HepG2 (cell line): ENCODE measurements at regions not wholly inside any gene's neighbourhood (a gene's known extent, or its start where the extent isn't known, plus 50 kb on each side); places are given as distances from the start of the nearest gene placed in this dataset.

ENCODE experiments used
- ATAC-seq: fragments of 200-7000 bp; cut with Tn5 transposase; 3 replicates; pipeline ENCODE4 v1.9.1; 2020; ENCODE audit warnings: mild to moderate bottlenecking, moderate library complexity
- BruUV-seq: library from RNA; stranded (reverse); fragments of 400-500 nt; replicated peaks from 2 replicates; lab custom pipeline; 2021; lab: Mats Ljungman, UMichigan
- CTCF ChIA-PET: fragments of 300-600 bp; formaldehyde crosslinking; extraction: SDS; loops from one replicate; lab custom pipeline; 2021; ENCODE audit warnings: low total read pairs, inconsistent platforms, low intra/inter-chr PET ratio; lab: Yijun Ruan, JAX
- POLR2A ChIA-PET: fragments of 350-600 bp; sonication (Branson Sonifier 250); formaldehyde crosslinking; loops from one replicate; lab custom pipeline; 2020; ENCODE audit warnings: antibody characterized with exemption, inconsistent platforms; lab: Yijun Ruan, JAX
- DNase-seq: peaks from one replicate; pipeline ENCODE4 v3.0.0-alpha.2; 2015; ENCODE audit warnings: low spot score
- FAIRE-seq: peaks from 3 replicates; lab custom pipeline; 2011; peaks lifted over from hg19 to GRCh38; lab: Jason Lieb, UNC
- H2AFZ ChIP-seq: one replicate; pipeline ENCODE4 v1.6.1; 2011; ENCODE audit warnings: low read length, inconsistent platforms
- H3K27ac ChIP-seq: fragments of 300-600 bp; 3 replicates; pipeline ENCODE4 v1.8.0; 2011; ENCODE audit warnings: mixed run types, mild to moderate bottlenecking, mixed read lengths, low read length, inconsistent platforms; ENCODE audit not compliant: insufficient read depth; ENCODE audit errors: extremely low read length
- H3K27me3 ChIP-seq, 2 experiments: fragments of 200-600 bp in 1 of 2; 2 replicates in 1 of 2; 3 replicates in 1 of 2; pipeline versions ENCODE4 v1.6.0 to v1.8.0; 2011; ENCODE audit warnings: low read length in 2 of 2, mild to moderate bottlenecking in 2 of 2, moderate library complexity in 2 of 2, inconsistent platforms in 1 of 2; ENCODE audit not compliant: insufficient read depth in 2 of 2, control insufficient read depth in 1 of 2
- H3K36me3 ChIP-seq, 2 experiments: fragments of 200-600 bp in 1 of 2; replicated peaks in 1 of 2; 2 replicates in 1 of 2; 3 replicates in 1 of 2; pipeline versions ENCODE4 v1.5.1 to v1.8.0; 2011; ENCODE audit warnings: low read length in 2 of 2, inconsistent platforms in 1 of 2; ENCODE audit not compliant: insufficient read depth in 2 of 2, control insufficient read depth in 1 of 2
- H3K4me1 ChIP-seq: 2 replicates; pipeline ENCODE4 v1.5.1; 2012; ENCODE audit warnings: low read length, inconsistent platforms; ENCODE audit not compliant: insufficient read depth
- H3K4me2 ChIP-seq: 2 replicates; pipeline ENCODE4 v1.6.0; 2011; ENCODE audit warnings: low read depth, low read length, inconsistent platforms
- H3K4me3 ChIP-seq, 3 experiments: fragments of 200-600 bp in 1 of 3; sonication (generic), shearing (Covaris generic) in 1 of 3; replicated peaks in 1 of 3; 2 replicates each; pipeline ENCODE4 v1.5.1; 2011 to 2016; ENCODE audit warnings: low read length in 3 of 3, inconsistent platforms in 2 of 3, low read depth in 2 of 3, mild to moderate bottlenecking in 2 of 3, control low read depth in 1 of 3, mixed read lengths in 1 of 3; ENCODE audit not compliant: insufficient read depth in 1 of 3
- H3K79me2 ChIP-seq: one replicate; pipeline ENCODE4 v1.6.1; 2011; ENCODE audit warnings: low read length, inconsistent platforms; ENCODE audit not compliant: insufficient read depth
- H3K9ac ChIP-seq: 2 replicates; pipeline ENCODE4 v1.6.0; 2011; ENCODE audit warnings: mild to moderate bottlenecking, low read depth, low read length, inconsistent platforms; ENCODE audit not compliant: insufficient read depth
- H3K9me3 ChIP-seq: 2 replicates; pipeline ENCODE4 v1.5.1; 2012; ENCODE audit warnings: mild to moderate bottlenecking, low read length
- H4K20me1 ChIP-seq: 2 replicates; pipeline ENCODE4 v1.6.0; 2011; ENCODE audit warnings: inconsistent platforms, mild to moderate bottlenecking, low read length, moderate library complexity; ENCODE audit not compliant: insufficient read depth
- ETV5 ChIP-seq: IDR thresholded peaks from 2 replicates; pipeline ENCODE4 v1.6.1; 2018; ENCODE audit warnings: missing biosample characterization, missing genetic modification reagents, inconsistent platforms, borderline replicate concordance
- KLF16 ChIP-seq, 2 experiments: sonication (generic) in 1 of 2; formaldehyde crosslinking in 1 of 2; IDR thresholded peaks; 2 replicates each; pipeline versions ENCODE4 v1.6.1 to v1.8.0; 2016 to 2023; ENCODE audit warnings: missing genetic modification reagents in 2 of 2, missing compliant biosample characterization in 1 of 2
- POLR2A ChIP-seq, 2 experiments: IDR thresholded peaks; 2 replicates each; pipeline ENCODE4 v1.6.1; 2011; ENCODE audit warnings: low read depth in 2 of 2, low read length in 2 of 2, mild to moderate bottlenecking in 1 of 2, moderate library complexity in 1 of 2; ENCODE audit not compliant: insufficient read depth in 1 of 2
- RFX5 ChIP-seq: IDR thresholded peaks from 2 replicates; pipeline ENCODE4 v1.6.1; 2011; ENCODE audit warnings: low read depth, low read length, improper control_type of control experiment
- SSRP1 ChIP-seq: IDR thresholded peaks from 2 replicates; pipeline ENCODE4 v1.6.1; 2016; ENCODE audit warnings: control low read depth
- STAT5B ChIP-seq: sonication (generic); formaldehyde crosslinking; IDR thresholded peaks from 2 replicates; pipeline ENCODE4 v1.4.0; 2020; ENCODE audit warnings: missing genetic modification reagents
- YEATS2 ChIP-seq: sonication (generic); formaldehyde crosslinking; IDR thresholded peaks from 2 replicates; pipeline ENCODE4 v1.4.0; 2020; ENCODE audit warnings: missing genetic modification reagents, borderline replicate concordance
- ZFP36L1 ChIP-seq: sonication (generic); formaldehyde crosslinking; IDR thresholded peaks from 2 replicates; pipeline ENCODE4 v1.8.0; 2022; ENCODE audit warnings: mild to moderate bottlenecking, missing genetic modification reagents, moderate library complexity
- ZNF10 ChIP-seq: sonication (generic); formaldehyde crosslinking; IDR thresholded peaks from 2 replicates; pipeline ENCODE4 v1.4.0; 2020; ENCODE audit warnings: mild to moderate bottlenecking, low read depth, missing genetic modification reagents, borderline replicate concordance
- ZNF260 ChIP-seq: sonication (generic); formaldehyde crosslinking; IDR thresholded peaks from 2 replicates; pipeline ENCODE4 v1.4.0; 2020; ENCODE audit warnings: missing genetic modification reagents, low read depth, mild to moderate bottlenecking, borderline replicate concordance
- ZNF296 ChIP-seq: sonication (generic); formaldehyde crosslinking; conservative IDR thresholded peaks from 2 replicates; pipeline ENCODE4 v1.5.0; 2020; ENCODE audit warnings: mild to moderate bottlenecking, missing genetic modification reagents
- ZNF580 ChIP-seq: IDR thresholded peaks from 2 replicates; pipeline ENCODE4 v1.6.1; 2016; ENCODE audit warnings: low read depth, borderline replicate concordance
- ZSCAN12 ChIP-seq: sonication (generic); formaldehyde crosslinking; IDR thresholded peaks from 2 replicates; pipeline ENCODE4 v1.9.0; 2021; ENCODE audit warnings: mild to moderate bottlenecking, missing genetic modification reagents
- ZSCAN30 ChIP-seq: sonication (generic); formaldehyde crosslinking; IDR thresholded peaks from 2 replicates; pipeline ENCODE4 v1.5.0; 2020; ENCODE audit warnings: mild to moderate bottlenecking, missing genetic modification reagents
- WGBS: methylation state at CpG from one replicate; pipeline ENCODE4 v1.1.6; 2017; ENCODE audit warnings: low lambda C conversion rate; 5-methylcytosine and 5-hydroxymethylcytosine counted together
- in situ Hi-C: cut with HindIII; loops from 2 replicates; pipeline ENCODE4 v1.10.0; 2017; ENCODE audit warnings: low pct_unique_long_range_greater_than_20kb; ENCODE audit not compliant: extremely low pct_ligation_motif_present
- intact Hi-C: fragments of 100-400 bp; cut with micrococcal nuclease; formaldehyde crosslinking; loops from one replicate; pipeline ENCODE4 v1.10.0; 2022; ENCODE audit not compliant: unreplicated experiment

GRCh38 chr2:187115627-187116026, 266.7 kb upstream of the ZSWIM2 start:
- ATAC-seq (no peak), DNase-seq (no peak), FAIRE-seq (no peak)
- Histone ChIP-seq H3K79me2 (no peaks in the 10 kb centered on the region), H3K4me1 (no peaks in the 10 kb centered on the region), H3K9ac (no peak overlapping the region), H2AFZ (no peak overlapping the region), H3K9me3 (no peaks in the 10 kb centered on the region), H4K20me1 (0 out of 2 replicates have a peak, but pooled peaks cover 2% of the 10 kb centered on the region), H3K4me2 (no peak overlapping the region), H3K4me3 (no peak overlapping the region), H3K27me3 (no peaks in the 10 kb centered on the region), H3K27ac (no peak overlapping the region), H3K36me3 (no peaks in the 10 kb centered on the region)
- CTCF ChIA-PET: no interaction called here
- in situ Hi-C loops: no loop called here
- intact Hi-C loops: no loop called here
- no peak for TF ChIP-seq YEATS2
- no peak for TF ChIP-seq ZNF10 (CRISPR knock-in tag)
- TF ChIP-seq ZNF296: no peak
- no peak for TF ChIP-seq ETV5 (CRISPR knock-in tag)
- no peak for TF ChIP-seq STAT5B (CRISPR knock-in tag)
- no peak for TF ChIP-seq ZNF260 (CRISPR knock-in tag)
- TF ChIP-seq KLF16 (CRISPR knock-in tag; IDR thresholded peaks at IDR 0.05): no peak
- no peak for TF ChIP-seq ZSCAN12
- no peak for TF ChIP-seq ZSCAN30 (CRISPR knock-in tag)
- no peak for TF ChIP-seq SSRP1 (CRISPR knock-in tag)
- TF ChIP-seq ZFP36L1 (CRISPR knock-in tag): no peak
- TF ChIP-seq ZNF580 (CRISPR knock-in tag): no peak
- no peak for TF ChIP-seq POLR2A (IDR thresholded peaks at IDR 0.05; ENCODE audit: insufficient read depth in 1 of 2, low read depth in 2 of 2, low read length in 2 of 2)
- TF ChIP-seq RFX5: no peak
- BruUV-seq: no TSS peak
- POLR2A ChIA-PET: no interaction called here
- 4% methylated on average over 1 of the region's 1 CpG for WGBS
